ENCODE measurements at regions not wholly inside any gene's neighbourhood (a gene's known extent, or its start where the extent isn't known, plus 50 kb on each side); places are given as distances from the start of the nearest gene placed in this dataset.

GRCh38 chr22:49528420-49528720 lies 299.3 kb downstream of the BRD1 start:
- WGBS (ENCODE audit: insufficient coverage): 93% methylated on average over 6 of the region's 6 CpGs
- H3K27ac Mint-ChIP-seq: no peak overlapping the region
- no peak for ATAC-seq

DNA sequence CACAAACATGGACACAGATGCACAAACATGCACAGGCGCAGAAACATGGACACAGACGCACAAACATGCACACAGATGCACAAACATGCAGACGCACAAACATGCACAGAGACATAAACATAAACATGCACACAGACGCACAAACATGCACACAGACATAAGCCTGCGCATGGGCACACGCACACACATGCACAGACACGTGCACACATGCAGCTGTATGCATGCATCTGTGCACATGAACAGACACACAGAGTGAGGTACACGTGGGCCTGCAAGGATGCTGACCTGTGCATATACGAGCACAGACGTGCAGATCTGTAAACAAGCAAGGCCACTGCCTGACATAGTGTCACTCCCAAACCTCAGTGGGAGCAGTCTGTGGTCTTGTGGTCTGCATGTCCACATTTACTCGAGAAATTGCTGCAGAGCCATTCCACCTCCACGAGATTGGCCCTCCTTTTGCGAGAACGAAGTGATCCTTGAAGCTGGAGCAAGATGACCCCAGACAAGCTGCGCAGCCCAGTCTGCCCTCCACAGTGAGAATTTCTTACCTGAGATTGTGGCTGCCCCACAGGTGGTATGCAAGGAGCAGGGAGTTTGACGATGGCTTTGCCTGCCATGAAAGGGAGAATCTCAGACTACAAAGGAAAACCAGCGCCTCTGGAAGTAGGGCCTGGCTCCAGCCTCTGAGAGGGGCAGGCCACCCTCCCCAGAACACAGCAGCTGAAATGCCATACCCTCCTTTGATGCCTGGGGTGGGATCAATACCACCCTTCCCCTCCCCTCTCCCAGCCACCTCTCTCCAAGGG lies 299.9 kb downstream of the BRD1 start:
- H3K27me3 Mint-ChIP-seq (ENCODE audit: low read depth in 2 of 2): no peaks in the 10 kb centered on the region
- H3K27ac Mint-ChIP-seq: no peak overlapping the region
- Histone ChIP-seq H3K36me3 (ENCODE audit: control insufficient read depth, insufficient read depth, low read length) (no peaks in the 10 kb centered on the region), H3K4me1 (ENCODE audit: control insufficient read depth, insufficient read depth, low read length) (peaks cover 6% of the 10 kb centered on the region), H3K27ac (ENCODE audit: low read length) (no peak overlapping the region), H3K27me3 (ENCODE audit: control insufficient read depth, insufficient read depth, low read length) (no peaks in the 10 kb centered on the region), H3K9me3 (ENCODE audit: control insufficient read depth, insufficient read depth, low read length) (no peaks in the 10 kb centered on the region), H3K4me3 (ENCODE audit: low read length) (no peak overlapping the region)
- H3K4me1 Mint-ChIP-seq: peaks cover 5 to 49% of the 10 kb centered on the region in 2 donors
- DNase-seq: no peak
- 77% methylated on average over 17 of the region's 17 CpGs for WGBS (ENCODE audit: insufficient coverage)
- intact Hi-C loops (cut with micrococcal nuclease): no loop called here
- H3K4me3 Mint-ChIP-seq: no peak overlapping the region
- TF ChIP-seq, protein P1, sequence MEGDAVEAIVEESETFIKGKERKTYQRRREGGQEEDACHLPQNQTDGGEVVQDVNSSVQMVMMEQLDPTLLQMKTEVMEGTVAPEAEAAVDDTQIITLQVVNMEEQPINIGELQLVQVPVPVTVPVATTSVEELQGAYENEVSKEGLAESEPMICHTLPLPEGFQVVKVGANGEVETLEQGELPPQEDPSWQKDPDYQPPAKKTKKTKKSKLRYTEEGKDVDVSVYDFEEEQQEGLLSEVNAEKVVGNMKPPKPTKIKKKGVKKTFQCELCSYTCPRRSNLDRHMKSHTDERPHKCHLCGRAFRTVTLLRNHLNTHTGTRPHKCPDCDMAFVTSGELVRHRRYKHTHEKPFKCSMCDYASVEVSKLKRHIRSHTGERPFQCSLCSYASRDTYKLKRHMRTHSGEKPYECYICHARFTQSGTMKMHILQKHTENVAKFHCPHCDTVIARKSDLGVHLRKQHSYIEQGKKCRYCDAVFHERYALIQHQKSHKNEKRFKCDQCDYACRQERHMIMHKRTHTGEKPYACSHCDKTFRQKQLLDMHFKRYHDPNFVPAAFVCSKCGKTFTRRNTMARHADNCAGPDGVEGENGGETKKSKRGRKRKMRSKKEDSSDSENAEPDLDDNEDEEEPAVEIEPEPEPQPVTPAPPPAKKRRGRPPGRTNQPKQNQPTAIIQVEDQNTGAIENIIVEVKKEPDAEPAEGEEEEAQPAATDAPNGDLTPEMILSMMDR (IDR thresholded peaks at IDR 0.05): no peak
- no peaks in the 10 kb centered on the region for H3K36me3 Mint-ChIP-seq
- ATAC-seq: no peak
- no peaks in the 10 kb centered on the region for H3K9me3 Mint-ChIP-seq

More at GRCh38 chr22:49528420-49528720, 299.3 kb downstream of the BRD1 start:
- Histone ChIP-seq H3K36me3 (ENCODE audit: control insufficient read depth, insufficient read depth, low read length) (no peaks in the 10 kb centered on the region), H3K4me1 (ENCODE audit: control insufficient read depth, insufficient read depth, low read length) (peaks cover 6% of the 10 kb centered on the region), H3K27me3 (ENCODE audit: control insufficient read depth, insufficient read depth, low read length) (no peaks in the 10 kb centered on the region), H3K4me3 (ENCODE audit: low read length) (no peak overlapping the region), H3K27ac (ENCODE audit: low read length) (no peak overlapping the region), H3K9me3 (ENCODE audit: control insufficient read depth, insufficient read depth, low read length) (no peaks in the 10 kb centered on the region)
- no peak overlapping the region for H3K4me3 Mint-ChIP-seq
- TF ChIP-seq, protein P1 (IDR thresholded peaks at IDR 0.05): no peak
- H3K9me3 Mint-ChIP-seq: no peaks in the 10 kb centered on the region
- H3K27me3 Mint-ChIP-seq (ENCODE audit: low read depth in 2 of 2): no peaks in the 10 kb centered on the region
- no peak for DNase-seq
- intact Hi-C loops (cut with micrococcal nuclease): no loop called here
- no peaks in the 10 kb centered on the region for H3K36me3 Mint-ChIP-seq
- H3K4me1 Mint-ChIP-seq: peaks cover 5 to 49% of the 10 kb centered on the region in 2 donors

- TF ChIP-seq, protein P1 (IDR thresholded peaks at IDR 0.05): no peak
- no peaks in the 10 kb centered on the region for H3K27me3 ChIP-seq (ENCODE audit: control insufficient read depth, insufficient read depth, low read length)
- Mint-ChIP-seq H3K36me3 (no peaks in the 10 kb centered on the region), H3K27me3 (ENCODE audit: low read depth in 2 of 2) (no peaks in the 10 kb centered on the region), H3K4me1 (peaks cover 5 to 45% of the 10 kb centered on the region in 2 donors), H3K9me3 (no peaks in the 10 kb centered on the region), H3K4me3 (no peak overlapping the region), H3K27ac (no peak overlapping the region)
- H3K9me3 ChIP-seq (ENCODE audit: control insufficient read depth, insufficient read depth, low read length): no peaks in the 10 kb centered on the region
- no peak for DNase-seq
- intact Hi-C loops (cut with micrococcal nuclease): no loop called here
- H3K27ac ChIP-seq (ENCODE audit: low read length): no peak overlapping the region
- H3K36me3 ChIP-seq (ENCODE audit: control insufficient read depth, insufficient read depth, low read length): no peaks in the 10 kb centered on the region
- ATAC-seq: no peak
- H3K4me3 ChIP-seq (ENCODE audit: low read length): no peak overlapping the region
- H3K4me1 ChIP-seq (ENCODE audit: control insufficient read depth, insufficient read depth, low read length): peaks cover 6% of the 10 kb centered on the region
- 72% methylated on average over 14 of the region's 14 CpGs for WGBS (ENCODE audit: insufficient coverage)
These were observed 301.7 kb downstream of the BRD1 start for GRCh38 chr22:49525801-49526535.
